ENCODE measurements at regions not wholly inside any gene's neighbourhood (a gene's known extent, or its start where the extent isn't known, plus 50 kb on each side); places are given as distances from the start of the nearest gene placed in this dataset.
A peak's percentile ranks its signal among the peaks of the same experiment; 100 is the strongest.
"Not testable (repeated sequence)": the region's sequence is repeated elsewhere in the genome, so short reads cannot be mapped to it uniquely, and the experiment has no call there.

DNA sequence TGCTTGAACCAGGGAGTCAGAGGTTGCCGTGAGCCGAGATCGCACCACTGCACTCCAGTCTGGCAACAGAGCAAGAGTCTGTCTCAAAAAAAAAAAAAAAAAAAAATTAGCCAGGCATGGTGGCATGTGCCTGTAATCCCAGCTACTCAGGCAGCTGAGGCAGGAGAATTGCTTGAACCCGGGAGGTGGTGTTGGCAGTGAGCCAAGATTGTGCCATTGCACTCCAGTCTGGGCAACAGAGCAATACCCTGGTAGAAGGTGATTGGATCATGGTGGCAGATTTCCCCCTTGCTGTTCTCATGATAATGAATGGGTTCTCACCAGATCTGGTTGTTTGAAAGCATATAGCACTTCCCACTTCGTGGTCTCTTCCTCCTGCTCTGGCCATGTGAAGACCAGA lies 599.8 kb downstream of the POM121L12 start:
- POLR2A ChIA-PET; H3K27ac ChIP-seq (ENCODE audit: extremely low read depth, low read depth, low read length); H3K4me3 ChIP-seq; intact Hi-C loops (cut with micrococcal nuclease); H3K9ac ChIP-seq (ENCODE audit: insufficient read depth in 1 of 2, low read depth in 2 of 2, low read length in 2 of 2); BruUV-seq (replicated peaks); H3K4me2 ChIP-seq (ENCODE audit: insufficient read depth, low read length); CTCF ChIA-PET (ENCODE audit: low intra/inter-chr PET ratio); H3K36me3 ChIP-seq (ENCODE audit: control insufficient read depth, insufficient read depth, low read length); H3K27me3 ChIP-seq (ENCODE audit: control insufficient read depth in 2 of 2, insufficient read depth in 2 of 2, low read length in 2 of 2); H4K20me1 ChIP-seq (replicated peaks; ENCODE audit: control insufficient read depth, insufficient read depth, low read length); H2AFZ ChIP-seq (ENCODE audit: low read depth, low read length); FAIRE-seq; ATAC-seq; DNase-seq (ENCODE audit: extremely low read depth in 1 of 4, low spot score in 3 of 4); in situ Hi-C loops (cut with MboI); H3K9me1 ChIP-seq (ENCODE audit: control insufficient read depth, insufficient read depth, low read length); H3K9me3 ChIP-seq (replicated peaks; ENCODE audit: control insufficient read depth, insufficient read depth, low read depth, low read length); H3K79me2 ChIP-seq (ENCODE audit: control insufficient read depth, insufficient read depth, low read length); H3K4me1 ChIP-seq (replicated peaks in 1 of 2; ENCODE audit: control insufficient read depth in 2 of 2, insufficient read depth in 2 of 2, low read length in 2 of 2): not testable (repeated sequence)
- peak; percentile 56 for TF ChIP-seq NFIX (CRISPR knock-in tag; IDR thresholded peaks at IDR 0.05; ENCODE audit: low read depth)
- peak; percentile 80 for TF ChIP-seq NFIC (IDR thresholded peaks at IDR 0.05)
- 9% methylated on average over 5 of the region's 5 CpGs for WGBS (ENCODE audit: insufficient coverage, low coverage, missing lambda C conversion rate)

DNA sequence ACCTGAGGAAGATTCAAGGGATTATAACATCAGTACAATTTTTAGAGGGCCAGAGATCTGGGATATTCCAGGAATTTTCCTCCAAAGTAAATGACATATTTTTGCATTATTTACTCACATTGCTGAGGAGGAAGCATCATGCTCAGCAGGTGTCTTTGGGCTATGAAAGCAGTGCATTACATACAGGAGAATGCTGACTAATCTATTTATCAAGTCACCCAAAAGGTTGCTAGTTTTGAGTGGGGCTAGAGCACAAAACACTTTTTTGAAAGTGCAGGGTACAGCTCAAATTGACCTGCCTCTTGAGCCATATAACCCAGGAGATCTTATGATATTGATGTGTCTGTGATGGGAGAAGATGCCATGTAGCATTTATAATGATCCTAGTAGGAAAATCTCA lies 603.1 kb downstream of the POM121L12 start:
- H3K4me2 ChIP-seq (ENCODE audit: insufficient read depth, low read length) = no peak overlapping the region
- no peak for TF ChIP-seq HNRNPLL (IDR thresholded peaks at IDR 0.05; ENCODE audit: low read depth, low read length, poor library complexity, severe bottlenecking)
- no peak for TF ChIP-seq ARNT (IDR thresholded peaks at IDR 0.05)
- no peak for TF ChIP-seq ZNF274 (IDR thresholded peaks at IDR 0.05; ENCODE audit: borderline replicate concordance, low read depth, low read length)
- no peak for TF ChIP-seq HMG20B (CRISPR knock-in tag; IDR thresholded peaks at IDR 0.05)
- TF ChIP-seq ZNF316 (IDR thresholded peaks at IDR 0.05) = peak; percentile 26; the same call in 1 of the 2 replicates
- TF ChIP-seq TRIM28 (IDR thresholded peaks at IDR 0.05) = no peak
- no peak for TF ChIP-seq MEIS2 (IDR thresholded peaks at IDR 0.05; ENCODE audit: partially characterized antibody)
- TF ChIP-seq TCF3 (CRISPR knock-in tag; IDR thresholded peaks at IDR 0.05) = no peak
- ChIA-PET CTCF (ENCODE audit: low intra/inter-chr PET ratio) (no interaction called here), POLR2A (no interaction called here)
- no peak overlapping the region for H3K4me3 ChIP-seq
- no peaks in the 10 kb centered on the region for H3K36me3 ChIP-seq (ENCODE audit: control insufficient read depth, insufficient read depth, low read length)
- DNase-seq (ENCODE audit: extremely low read depth in 1 of 4, low spot score in 3 of 4) = no peak
- BruUV-seq (replicated peaks) = no TSS peak
- in situ Hi-C loops (cut with MboI) = no loop called here
- no peaks in the 10 kb centered on the region for H3K79me2 ChIP-seq (ENCODE audit: control insufficient read depth, insufficient read depth, low read length)
- H3K4me1 ChIP-seq (replicated peaks in 1 of 2; ENCODE audit: control insufficient read depth in 2 of 2, insufficient read depth in 2 of 2, low read length in 2 of 2) = no peaks in the 10 kb centered on the region
- no peaks in the 10 kb centered on the region for H3K9me3 ChIP-seq (replicated peaks; ENCODE audit: control insufficient read depth, insufficient read depth, low read depth, low read length)
- FAIRE-seq = no peak
- ATAC-seq = no peak
- no peak overlapping the region for H3K9ac ChIP-seq (ENCODE audit: insufficient read depth in 1 of 2, low read depth in 2 of 2, low read length in 2 of 2)
- H3K27ac ChIP-seq (ENCODE audit: extremely low read depth, low read depth, low read length) = no peak overlapping the region
- intact Hi-C loops (cut with micrococcal nuclease) = no loop called here
- no peaks in the 10 kb centered on the region for H3K27me3 ChIP-seq (ENCODE audit: control insufficient read depth in 2 of 2, insufficient read depth in 2 of 2, low read length in 2 of 2)
- H2AFZ ChIP-seq (ENCODE audit: low read depth, low read length) = no peak overlapping the region
- no peaks in the 10 kb centered on the region for H4K20me1 ChIP-seq (replicated peaks; ENCODE audit: control insufficient read depth, insufficient read depth, low read length)
- no peaks in the 10 kb centered on the region for H3K9me1 ChIP-seq (ENCODE audit: control insufficient read depth, insufficient read depth, low read length)
